Stimulated activated CD4-positive, alpha-beta T cell treated with anti-CD3 and anti-CD28 coated beads, Interleukin-12 subunit alpha, Interleukin-12 subunit beta, amount 100 ng/mL, for 48 hours (primary cell): ENCODE measurements at regions not wholly inside any gene's neighbourhood (a gene's known extent, or its start where the extent isn't known, plus 50 kb on each side); places are given as distances from the start of the nearest gene placed in this dataset.

ENCODE experiments used
- DNase-seq, 3 donors: peaks; one replicate each; pipeline ENCODE4 v3.0.0-alpha.2; 2020; ENCODE audit warnings: low read depth in 2 of 3, low spot score in 1 of 3

DNA sequence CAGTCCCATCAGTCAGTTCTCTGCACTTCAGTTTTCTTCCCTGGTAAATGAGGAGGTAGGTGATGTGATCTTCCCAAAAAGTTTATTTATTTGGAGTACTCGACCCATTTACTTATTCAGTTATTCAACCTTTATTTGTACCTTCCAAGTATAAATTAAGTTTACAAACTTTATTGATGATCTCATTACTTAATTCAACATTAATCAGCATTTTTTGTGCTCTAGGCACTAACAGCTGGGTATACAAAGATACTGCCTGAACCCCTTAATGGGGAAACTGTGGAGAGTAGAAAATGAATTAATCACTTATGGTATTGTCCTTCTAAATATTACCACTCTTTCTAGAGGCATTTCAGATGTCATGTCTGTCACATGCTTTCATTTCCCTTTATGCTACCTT lies 293.3 kb downstream of the DLEU7 start:
- DNase-seq, result no peak

DNA sequence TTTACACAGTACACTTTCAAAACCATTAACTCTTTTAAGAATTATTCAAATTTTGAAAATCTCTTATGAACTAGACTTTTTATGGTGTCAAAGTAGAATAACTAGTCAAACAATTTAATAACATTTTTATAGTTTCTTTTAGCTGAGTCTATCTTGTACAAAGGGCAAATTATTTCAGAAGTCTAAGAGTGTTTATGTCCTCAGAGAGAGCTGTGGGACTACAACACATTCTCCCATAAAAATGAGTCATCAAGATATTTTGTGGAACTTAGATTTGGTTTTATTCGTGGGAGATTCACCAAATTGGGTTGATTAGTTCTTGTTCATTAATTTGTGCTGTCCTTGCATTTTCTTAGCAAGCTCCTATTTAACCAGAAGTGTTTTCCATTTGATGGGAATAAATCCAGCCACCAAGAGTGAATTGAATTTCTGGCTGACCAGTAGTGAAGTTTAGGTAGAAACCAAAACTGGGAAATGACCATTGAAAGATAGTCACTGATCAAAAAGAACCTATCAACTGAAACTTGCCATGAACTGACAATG lies 291.0 kb downstream of the DLEU7 start:
- DNase-seq, result no peak

- DNase-seq, result no peak
Measured at GRCh38 chr13:50561739-50562138, 281.8 kb downstream of the DLEU7 start.

DNA sequence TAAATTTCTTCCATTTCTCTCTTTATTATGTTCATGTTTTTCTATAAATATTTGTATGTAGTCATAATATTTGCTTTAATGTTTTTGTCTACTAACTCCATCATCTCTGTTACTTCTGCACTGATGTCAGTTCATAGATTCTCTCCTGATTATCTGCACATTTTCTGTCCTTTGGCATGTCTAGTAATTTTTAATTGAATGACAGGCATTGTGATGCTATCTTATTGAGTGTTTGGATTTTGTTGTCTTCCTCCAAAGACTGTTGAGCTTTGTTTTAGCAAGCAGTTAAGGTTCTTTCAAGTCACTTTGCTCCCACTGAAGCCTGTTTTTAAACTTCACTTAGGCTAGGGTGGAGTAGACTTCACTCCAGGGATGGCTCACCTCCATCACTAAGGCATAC lies 276.8 kb downstream of the DLEU7 start:
- no peak for DNase-seq

DNA sequence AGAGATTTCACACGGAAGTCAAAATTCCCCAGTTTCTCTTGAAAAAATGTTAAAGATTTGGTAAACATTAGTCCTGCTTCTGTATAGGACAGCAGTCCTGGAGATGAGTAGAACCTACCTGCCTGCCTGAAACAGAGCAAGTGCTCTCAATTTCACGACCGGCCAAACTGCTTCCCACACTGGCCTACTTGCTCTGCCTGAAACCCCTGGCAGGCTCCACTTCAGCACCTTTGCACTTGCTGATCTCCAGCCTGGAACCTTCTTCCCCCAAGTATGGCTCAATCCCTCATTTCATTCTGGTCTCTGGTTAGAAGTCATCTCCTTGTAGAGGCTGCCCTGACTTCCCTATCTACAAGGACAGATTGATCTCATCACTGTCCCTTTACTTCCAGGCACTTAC lies 271.4 kb downstream of the DLEU7 start:
- no peak for DNase-seq

GRCh38 chr13:50573066-50573465 lies 270.4 kb downstream of the DLEU7 start:
- no peak for DNase-seq

DNA sequence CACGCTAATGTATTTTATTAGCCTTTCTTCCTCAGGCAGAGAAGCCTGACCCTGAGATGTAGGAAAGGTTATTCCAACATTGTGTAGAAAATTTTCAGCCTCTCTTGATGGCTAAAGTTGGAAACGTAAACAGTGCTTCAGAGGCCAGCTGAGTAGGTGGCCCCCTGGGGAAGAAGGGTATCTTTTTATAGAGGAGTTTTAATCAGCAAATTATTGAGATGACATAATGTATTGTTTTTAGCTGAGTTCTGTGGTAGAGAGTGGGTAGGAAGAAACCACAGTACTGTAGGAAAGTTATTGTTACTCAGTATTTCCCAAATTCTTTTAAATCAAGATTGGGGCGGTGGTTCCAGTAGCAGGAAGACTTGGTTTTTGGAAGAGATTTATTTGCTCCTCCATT lies 268.8 kb downstream of the DLEU7 start:
- no peak for DNase-seq

GRCh38 chr13:50575138-50575537 lies 268.4 kb downstream of the DLEU7 start:
- no peak for DNase-seq

DNA sequence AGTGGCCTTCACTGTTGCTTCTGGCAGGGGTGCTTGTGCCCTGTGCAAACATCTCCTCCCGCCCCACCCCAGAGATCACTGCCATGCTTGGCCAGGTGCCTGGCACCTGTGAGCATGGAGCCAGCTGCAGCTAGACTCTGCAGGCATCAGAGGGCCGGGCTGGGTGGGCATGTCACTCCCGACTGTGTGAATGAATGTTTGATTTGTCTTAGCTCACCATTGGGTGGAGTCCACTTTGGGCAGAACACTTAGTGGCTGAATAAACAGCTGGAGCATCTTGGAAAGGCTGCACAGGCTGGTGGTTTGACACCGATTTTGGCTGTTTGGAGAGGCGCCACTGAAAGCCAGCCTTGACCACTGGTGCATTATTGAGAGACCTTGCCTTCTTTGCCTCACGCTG lies 267.3 kb downstream of the DLEU7 start:
- DNase-seq, result no peak

- no peak for DNase-seq
Measured at GRCh38 chr13:50577806-50578205, 265.7 kb downstream of the DLEU7 start.

DNA sequence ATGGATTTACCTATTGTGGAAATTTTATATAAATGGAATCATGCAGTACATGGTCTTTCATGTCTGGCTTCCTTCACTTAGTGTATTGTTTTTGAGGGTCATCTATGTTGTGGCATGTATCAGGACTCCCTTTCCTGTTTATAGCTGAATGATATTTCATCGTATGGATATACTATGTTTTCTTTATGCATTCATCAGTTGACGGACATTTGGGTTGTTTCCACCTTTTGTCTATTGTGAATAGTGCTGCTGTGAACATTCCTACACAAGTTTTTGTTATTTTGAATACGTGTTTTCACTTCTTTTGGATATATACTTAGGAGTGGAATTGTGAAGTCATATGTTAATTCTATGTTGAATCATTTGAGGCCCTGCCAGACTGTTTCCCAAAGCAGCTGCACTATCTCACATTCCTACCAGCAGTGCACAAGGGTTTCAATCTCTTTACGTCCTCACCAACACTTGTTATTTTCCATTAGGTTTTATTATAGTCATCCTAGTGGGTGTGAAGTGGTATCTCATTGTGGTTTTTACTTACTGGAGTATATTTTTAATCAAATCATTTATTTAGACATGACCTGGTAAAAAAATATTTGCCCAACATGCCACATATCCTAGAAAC lies 262.7 kb downstream of the DLEU7 start:
- DNase-seq, result no peak

- no peak for DNase-seq
Measured at GRCh38 chr13:50581586-50582196, 261.8 kb downstream of the DLEU7 start.

GRCh38 chr13:50584856-50585580 lies 258.5 kb downstream of the DLEU7 start:
- DNase-seq, result no peak

DNA sequence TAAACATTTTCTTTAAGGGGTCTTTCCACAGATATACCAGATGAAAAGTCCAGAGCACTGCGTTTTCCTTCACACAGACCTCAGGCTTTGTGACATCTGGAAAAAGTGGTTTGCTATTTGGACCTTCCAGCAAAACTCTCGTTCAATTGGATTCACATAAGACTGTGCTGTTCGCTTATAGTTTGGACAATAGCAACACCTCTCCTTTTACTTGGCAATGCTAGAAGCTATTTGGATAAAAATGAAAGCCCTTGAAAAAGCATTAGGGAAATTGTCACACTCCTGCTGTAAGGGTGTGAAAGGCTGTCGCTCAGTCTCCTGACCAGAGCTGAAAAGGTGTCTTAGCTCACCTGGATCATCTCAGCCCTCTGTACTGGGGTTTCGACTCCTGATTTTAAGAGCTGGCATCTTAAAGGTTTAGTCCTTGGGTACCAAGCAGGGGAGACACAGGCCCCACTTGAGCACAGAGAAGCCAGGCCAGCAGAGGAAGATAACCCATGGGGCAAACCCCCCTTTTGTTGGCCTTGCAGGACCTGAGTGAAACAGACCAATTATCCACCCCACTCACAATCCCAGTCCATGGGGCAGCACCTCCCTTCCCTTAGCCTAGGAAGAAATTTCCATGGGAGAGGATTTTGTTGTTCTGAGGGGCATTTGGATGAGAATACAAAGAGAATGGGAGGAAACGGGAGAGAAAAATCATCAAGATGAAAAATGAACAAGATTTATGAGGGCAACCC lies 257.6 kb downstream of the DLEU7 start:
- DNase-seq, result no peak

- no peak for DNase-seq
Measured at GRCh38 chr13:50586414-50587083, 256.9 kb downstream of the DLEU7 start.

- no peak for DNase-seq
Measured at GRCh38 chr13:50587115-50587514, 256.4 kb downstream of the DLEU7 start.

DNA sequence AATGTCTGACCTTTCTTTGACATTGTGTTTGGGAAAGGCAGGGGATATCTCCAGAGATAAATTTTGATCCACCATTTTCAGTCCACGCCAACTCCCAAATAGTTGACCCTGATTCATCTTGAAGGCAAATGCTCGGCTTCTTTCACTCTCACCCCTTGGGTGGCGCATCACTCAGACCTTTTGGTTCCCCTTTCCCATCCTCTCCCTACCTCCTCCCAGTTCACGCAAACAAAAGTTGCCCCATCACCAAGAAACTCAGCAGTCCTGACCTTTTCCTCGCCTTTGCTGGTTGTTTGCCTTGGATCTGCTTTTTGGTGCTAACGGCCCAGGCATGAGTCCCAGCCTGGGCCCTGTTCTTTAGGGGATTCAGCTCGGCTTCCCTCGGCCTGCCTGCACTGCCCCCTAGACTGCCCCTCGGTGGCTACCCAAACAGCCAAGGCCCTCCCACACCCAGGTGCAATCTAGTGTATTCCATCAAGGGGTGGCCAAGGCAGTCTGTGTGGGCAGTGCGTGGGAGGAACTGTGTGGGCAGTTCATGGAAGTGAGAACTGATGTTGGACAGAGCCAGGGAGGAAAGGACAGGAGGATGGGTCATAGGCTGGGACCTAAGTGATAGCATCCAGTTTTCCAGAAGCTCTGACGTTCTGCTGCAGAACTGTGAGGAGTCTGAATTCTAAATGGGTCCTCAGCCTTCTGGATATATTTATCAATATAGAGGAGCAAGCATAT lies 255.7 kb downstream of the DLEU7 start:
- no peak for DNase-seq

DNA sequence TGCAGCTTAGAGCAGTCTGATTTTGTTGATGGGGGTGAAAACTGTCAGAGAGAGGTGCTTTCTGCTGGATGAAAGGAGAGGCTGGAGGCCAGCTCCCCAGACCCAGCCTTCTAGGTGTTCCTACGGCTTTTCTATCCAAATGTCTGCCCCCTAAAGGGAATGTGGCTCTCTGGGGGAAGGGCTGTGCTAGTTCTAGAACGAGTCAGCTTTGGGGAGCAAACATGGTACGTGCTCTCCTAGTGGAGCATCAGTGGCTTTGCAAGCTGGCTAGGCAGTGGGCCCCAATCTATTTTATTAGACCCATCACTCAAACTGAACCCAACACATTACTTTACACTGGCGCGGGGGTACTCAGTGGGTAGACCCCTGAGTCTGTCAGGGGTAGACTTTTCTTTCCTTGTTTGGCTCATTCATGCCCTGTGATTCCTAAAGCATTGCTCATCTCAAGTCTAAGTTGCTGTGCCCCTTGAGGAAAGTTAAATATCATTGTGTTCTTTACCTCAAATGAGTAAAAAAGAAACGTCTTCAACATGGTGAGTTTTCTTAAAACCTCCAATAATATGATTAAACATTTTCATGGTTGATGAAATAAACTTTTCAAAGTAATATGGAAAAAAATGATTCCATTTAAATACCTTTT lies 254.9 kb downstream of the DLEU7 start:
- DNase-seq, result no peak

GRCh38 chr13:50589139-50589538 lies 254.4 kb downstream of the DLEU7 start:
- DNase-seq, result no peak

DNA sequence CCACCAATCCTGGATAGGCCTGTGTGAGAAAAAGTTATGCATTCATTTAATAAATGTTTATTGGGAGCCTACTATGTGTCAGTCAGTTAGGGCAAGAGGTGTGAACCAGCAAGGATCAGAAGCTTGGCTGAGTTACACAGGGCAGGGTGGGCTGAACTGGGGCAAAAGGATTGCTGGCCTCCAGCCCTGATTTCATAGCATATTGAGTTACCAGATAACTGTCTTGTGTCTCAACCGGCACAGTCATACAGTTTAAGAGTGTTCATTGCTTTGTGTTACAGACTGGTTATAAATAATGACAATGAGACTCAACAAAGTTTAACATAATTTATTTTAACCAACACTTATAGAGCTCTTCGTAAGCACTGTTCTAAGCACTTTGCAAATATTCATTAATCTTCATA lies 253.8 kb downstream of the DLEU7 start:
- DNase-seq, result no peak
